ENCODE measurements at regions not wholly inside any gene's neighbourhood (a gene's known extent, or its start where the extent isn't known, plus 50 kb on each side); places are given as distances from the start of the nearest gene placed in this dataset.

DNA sequence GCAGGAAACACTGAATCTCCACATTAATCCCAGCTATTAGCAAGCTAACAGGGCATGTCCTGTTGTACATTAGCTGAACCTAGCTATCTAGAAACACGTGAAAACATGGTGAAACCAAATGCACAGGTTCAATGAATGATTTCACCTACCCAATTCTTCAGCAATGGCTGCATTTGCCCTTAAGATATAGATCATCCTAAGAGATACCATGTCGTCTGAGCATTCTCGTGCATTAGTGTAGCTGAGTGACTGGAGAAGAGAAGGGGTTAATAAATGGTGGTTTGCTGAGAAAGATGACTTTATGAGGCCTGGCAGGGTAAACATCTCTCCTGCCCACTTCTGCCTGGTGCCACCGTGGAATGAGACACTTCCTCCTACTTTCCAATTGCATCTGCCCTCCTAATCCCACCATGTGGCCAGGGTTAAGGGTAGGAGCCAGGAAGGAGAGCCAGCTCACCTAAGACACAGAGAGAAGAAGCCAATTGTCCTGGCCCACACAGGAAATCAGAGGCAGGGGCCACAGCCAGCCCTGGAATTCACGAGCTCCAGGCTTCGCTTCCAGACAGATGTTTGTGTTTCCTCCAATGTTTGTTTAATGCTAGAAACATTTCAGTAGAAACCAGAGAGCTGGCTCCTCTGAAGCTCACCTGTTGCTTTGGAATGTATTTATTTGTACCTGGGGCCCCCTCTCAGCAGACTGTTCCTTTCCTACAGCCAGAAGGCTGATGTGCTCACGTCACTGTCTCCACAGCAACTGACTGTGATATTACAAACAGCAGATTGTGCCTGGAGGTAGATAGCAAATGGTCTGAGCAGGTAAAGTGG lies 126.0 kb upstream of the PARP11 start (continued):
- no peak for TF ChIP-seq NR2F6 (IDR thresholded peaks at IDR 0.05)
- TF ChIP-seq NR2F6 (CRISPR knock-in tag; IDR thresholded peaks at IDR 0.05): peak; percentile 36; the same call in 1 of the 2 replicates
- TF ChIP-seq CREB1 (IDR thresholded peaks at IDR 0.05): peak; percentile 53
- peak; percentile 89 for TF ChIP-seq CREB1 (CRISPR knock-in tag; IDR thresholded peaks at IDR 0.05)
- peak; percentile 84 for TF ChIP-seq TEAD3 (CRISPR knock-in tag; optimal IDR thresholded peaks at IDR 0.05; ENCODE audit: borderline replicate concordance)
- TF ChIP-seq RFX3 (CRISPR knock-in tag; IDR thresholded peaks at IDR 0.05): peak; percentile 68
- peak; percentile 66; the same call in 1 of the 2 replicates for TF ChIP-seq GATA4 (IDR thresholded peaks at IDR 0.05; ENCODE audit: borderline replicate concordance, low read depth)
- peak; percentile 94 for TF ChIP-seq ZNF264 (CRISPR knock-in tag; IDR thresholded peaks at IDR 0.05)
- 0 out of 3 replicates have a peak, but pooled peaks have one; percentile 15 for TF ChIP-seq MXI1 (IDR thresholded peaks at IDR 0.05; ENCODE audit: borderline replicate concordance, low read depth, low read length)
- 0 out of 2 replicates have a peak, but pooled peaks have one; percentile 42 for TF ChIP-seq ZNF136 (CRISPR knock-in tag; IDR thresholded peaks at IDR 0.05; ENCODE audit: low read depth)
- 0 out of 2 replicates have a peak, but pooled peaks have one; percentile 24 for TF ChIP-seq TCF7 (IDR thresholded peaks at IDR 0.05; ENCODE audit: low read depth)
- TF ChIP-seq LCORL (IDR thresholded peaks at IDR 0.05): no peak
- 0 out of 2 replicates have a peak, but pooled peaks have one; percentile 17 for TF ChIP-seq LCORL (CRISPR knock-in tag; IDR thresholded peaks at IDR 0.05)
- TF ChIP-seq ARID5B (CRISPR knock-in tag; IDR thresholded peaks at IDR 0.05): peak; percentile 61
- peak; percentile 84 for TF ChIP-seq FOXP4 (CRISPR knock-in tag; IDR thresholded peaks at IDR 0.05)
- 0 out of 2 replicates have a peak, but pooled peaks have one; percentile 12 for TF ChIP-seq RXRB (CRISPR knock-in tag; IDR thresholded peaks at IDR 0.05; ENCODE audit: borderline replicate concordance)
- TF ChIP-seq, protein P1, sequence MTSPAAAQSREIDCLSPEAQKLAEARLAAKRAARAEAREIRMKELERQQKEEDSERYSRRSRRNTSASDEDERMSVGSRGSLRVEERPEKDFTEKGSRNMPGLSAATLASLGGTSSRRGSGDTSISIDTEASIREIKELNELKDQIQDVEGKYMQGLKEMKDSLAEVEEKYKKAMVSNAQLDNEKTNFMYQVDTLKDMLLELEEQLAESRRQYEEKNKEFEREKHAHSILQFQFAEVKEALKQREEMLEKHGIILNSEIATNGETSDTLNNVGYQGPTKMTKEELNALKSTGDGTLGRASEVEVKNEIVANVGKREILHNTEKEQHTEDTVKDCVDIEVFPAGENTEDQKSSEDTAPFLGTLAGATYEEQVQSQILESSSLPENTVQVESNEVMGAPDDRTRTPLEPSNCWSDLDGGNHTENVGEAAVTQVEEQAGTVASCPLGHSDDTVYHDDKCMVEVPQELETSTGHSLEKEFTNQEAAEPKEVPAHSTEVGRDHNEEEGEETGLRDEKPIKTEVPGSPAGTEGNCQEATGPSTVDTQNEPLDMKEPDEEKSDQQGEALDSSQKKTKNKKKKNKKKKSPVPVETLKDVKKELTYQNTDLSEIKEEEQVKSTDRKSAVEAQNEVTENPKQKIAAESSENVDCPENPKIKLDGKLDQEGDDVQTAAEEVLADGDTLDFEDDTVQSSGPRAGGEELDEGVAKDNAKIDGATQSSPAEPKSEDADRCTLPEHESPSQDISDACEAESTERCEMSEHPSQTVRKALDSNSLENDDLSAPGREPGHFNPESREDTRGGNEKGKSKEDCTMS (CRISPR knock-in tag; conservative IDR thresholded peaks at IDR 0.05): no peak
- TF ChIP-seq POLR2A (IDR thresholded peaks at IDR 0.05; ENCODE audit: insufficient read depth in 1 of 2, low read depth in 2 of 2, low read length in 2 of 2): 0 out of 4 replicates have a peak, but pooled peaks of 1 of the 2 experiments have one; percentile 27
- no peak for TF ChIP-seq BATF2 (CRISPR knock-in tag; IDR thresholded peaks at IDR 0.05)
- TF ChIP-seq, protein P2, sequence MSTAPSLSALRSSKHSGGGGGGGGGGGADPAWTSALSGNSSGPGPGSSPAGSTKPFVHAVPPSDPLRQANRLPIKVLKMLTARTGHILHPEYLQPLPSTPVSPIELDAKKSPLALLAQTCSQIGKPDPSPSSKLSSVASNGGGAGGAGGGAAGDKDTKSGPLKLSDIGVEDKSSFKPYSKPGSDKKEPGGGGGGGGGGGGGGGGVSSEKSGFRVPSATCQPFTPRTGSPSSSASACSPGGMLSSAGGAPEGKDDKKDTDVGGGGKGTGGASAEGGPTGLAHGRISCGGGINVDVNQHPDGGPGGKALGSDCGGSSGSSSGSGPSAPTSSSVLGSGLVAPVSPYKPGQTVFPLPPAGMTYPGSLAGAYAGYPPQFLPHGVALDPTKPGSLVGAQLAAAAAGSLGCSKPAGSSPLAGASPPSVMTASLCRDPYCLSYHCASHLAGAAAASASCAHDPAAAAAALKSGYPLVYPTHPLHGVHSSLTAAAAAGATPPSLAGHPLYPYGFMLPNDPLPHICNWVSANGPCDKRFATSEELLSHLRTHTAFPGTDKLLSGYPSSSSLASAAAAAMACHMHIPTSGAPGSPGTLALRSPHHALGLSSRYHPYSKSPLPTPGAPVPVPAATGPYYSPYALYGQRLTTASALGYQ (CRISPR knock-in tag; IDR thresholded peaks at IDR 0.05): peak; percentile 27; the same call in 1 of the 2 replicates
